ENCODE measurements at regions not wholly inside any gene's neighbourhood (a gene's known extent, or its start where the extent isn't known, plus 50 kb on each side); places are given as distances from the start of the nearest gene placed in this dataset.
"Not testable (repeated sequence)": the region's sequence is repeated elsewhere in the genome, so short reads cannot be mapped to it uniquely, and the experiment has no call there.

GRCh38 chr1:195740862-195741261 lies 867.4 kb downstream of the KCNT2 start:
- DNase-seq: no peak

- DNase-seq: no peak
Measured at GRCh38 chr1:195738966-195739650, 869.1 kb downstream of the KCNT2 start.

- no peak for DNase-seq
Measured at GRCh38 chr1:195735140-195735539, 873.1 kb downstream of the KCNT2 start.

GRCh38 chr1:195733826-195734225 lies 874.4 kb downstream of the KCNT2 start:
- DNase-seq: no peak

GRCh38 chr1:195733408-195733807 lies 874.8 kb downstream of the KCNT2 start:
- DNase-seq: no peak

GRCh38 chr1:195731385-195731784 lies 876.9 kb downstream of the KCNT2 start:
- DNase-seq: no peak

- DNase-seq: no peak
Measured at GRCh38 chr1:195723796-195724194, 884.4 kb downstream of the KCNT2 start.

GRCh38 chr1:195722852-195723795 lies 885.1 kb downstream of the KCNT2 start:
- DNase-seq: not testable (repeated sequence)

GRCh38 chr1:195722146-195722545 lies 886.1 kb downstream of the KCNT2 start:
- not testable (repeated sequence) for DNase-seq

- DNase-seq: no peak
Measured at GRCh38 chr1:195721210-195721971, 886.8 kb downstream of the KCNT2 start.

GRCh38 chr1:195717651-195718050 lies 890.6 kb downstream of the KCNT2 start:
- no peak for DNase-seq

GRCh38 chr1:195715652-195716051 lies 892.6 kb downstream of the KCNT2 start:
- no peak for DNase-seq

- no peak for DNase-seq
Measured at GRCh38 chr1:195714248-195714647, 894.0 kb downstream of the KCNT2 start.

- DNase-seq: no peak
Measured at GRCh38 chr1:195709821-195710220, 898.4 kb downstream of the KCNT2 start.

- DNase-seq: no peak
Measured at GRCh38 chr1:195704028-195704427, 904.2 kb downstream of the KCNT2 start.

- DNase-seq: no peak
Measured at GRCh38 chr1:195701149-195701548, 907.1 kb downstream of the KCNT2 start.

GRCh38 chr1:195697130-195697529 lies 911.1 kb downstream of the KCNT2 start:
- DNase-seq: no peak

GRCh38 chr1:195686764-195687163 lies 921.5 kb downstream of the KCNT2 start:
- no peak for DNase-seq

GRCh38 chr1:195664628-195665027 lies 943.6 kb downstream of the KCNT2 start:
- no peak for DNase-seq

GRCh38 chr1:195663549-195664280 lies 944.5 kb downstream of the KCNT2 start:
- DNase-seq: no peak

GRCh38 chr1:195656780-195657179 lies 951.5 kb downstream of the KCNT2 start:
- DNase-seq: no peak

GRCh38 chr1:195648875-195649274 lies 959.4 kb downstream of the KCNT2 start:
- not testable (repeated sequence) for DNase-seq

- DNase-seq: no peak
Measured at GRCh38 chr1:195637539-195637938, 970.7 kb downstream of the KCNT2 start.

Data from activated naive CD4-positive, alpha-beta T cell treated with Interleukin-2 at 50 U/mL for 16 hours (primary cell).